C4-2B (cell line): ENCODE measurements at regions not wholly inside any gene's neighbourhood (a gene's known extent, or its start where the extent isn't known, plus 50 kb on each side); places are given as distances from the start of the nearest gene placed in this dataset.

Experiments
- H3K27ac ChIP-seq: fragments of 450-650 bp; 2 replicates; pipeline ENCODE4 v1.5.1; 2017
- ZFX ChIP-seq: fragments of 450-650 bp; IDR thresholded peaks from 2 replicates; pipeline ENCODE4 v1.6.1; 2017
- TF ChIP-seq, protein P1 (sequence below): fragments of 450-650 bp; conservative IDR thresholded peaks from 2 replicates; pipeline ENCODE4 v1.5.1; 2017; ENCODE audit warnings: mild to moderate bottlenecking

DNA sequence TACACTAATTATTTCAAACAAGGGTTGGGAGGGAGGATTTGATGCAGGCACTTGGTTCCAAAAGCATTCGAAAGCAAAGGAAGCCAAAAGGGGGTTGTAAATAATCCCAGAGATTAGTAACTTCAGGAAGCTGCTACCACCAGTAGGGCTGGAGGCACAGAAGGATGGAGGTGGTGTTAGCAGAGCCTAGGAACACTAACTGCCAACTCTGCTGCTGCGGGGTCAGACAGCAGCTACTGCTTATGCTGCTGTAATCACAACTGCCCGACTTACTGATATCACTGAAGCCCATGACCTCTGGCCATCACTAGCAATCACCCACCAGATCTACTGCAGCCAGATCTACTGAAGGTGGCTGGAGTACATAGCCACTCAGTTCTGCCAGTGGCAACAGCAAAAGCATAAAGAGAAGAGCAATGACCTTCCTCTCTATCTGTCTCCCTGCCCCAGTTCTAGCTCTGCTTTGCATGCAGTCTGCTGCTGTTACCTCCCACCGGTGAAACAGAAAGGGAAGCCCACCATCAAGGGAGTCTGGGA, 408.5 kb downstream of the PLPP3 start:
- H3K27ac ChIP-seq, result no peak overlapping the region
- no peak for TF ChIP-seq ZFX
- TF ChIP-seq, protein P1, sequence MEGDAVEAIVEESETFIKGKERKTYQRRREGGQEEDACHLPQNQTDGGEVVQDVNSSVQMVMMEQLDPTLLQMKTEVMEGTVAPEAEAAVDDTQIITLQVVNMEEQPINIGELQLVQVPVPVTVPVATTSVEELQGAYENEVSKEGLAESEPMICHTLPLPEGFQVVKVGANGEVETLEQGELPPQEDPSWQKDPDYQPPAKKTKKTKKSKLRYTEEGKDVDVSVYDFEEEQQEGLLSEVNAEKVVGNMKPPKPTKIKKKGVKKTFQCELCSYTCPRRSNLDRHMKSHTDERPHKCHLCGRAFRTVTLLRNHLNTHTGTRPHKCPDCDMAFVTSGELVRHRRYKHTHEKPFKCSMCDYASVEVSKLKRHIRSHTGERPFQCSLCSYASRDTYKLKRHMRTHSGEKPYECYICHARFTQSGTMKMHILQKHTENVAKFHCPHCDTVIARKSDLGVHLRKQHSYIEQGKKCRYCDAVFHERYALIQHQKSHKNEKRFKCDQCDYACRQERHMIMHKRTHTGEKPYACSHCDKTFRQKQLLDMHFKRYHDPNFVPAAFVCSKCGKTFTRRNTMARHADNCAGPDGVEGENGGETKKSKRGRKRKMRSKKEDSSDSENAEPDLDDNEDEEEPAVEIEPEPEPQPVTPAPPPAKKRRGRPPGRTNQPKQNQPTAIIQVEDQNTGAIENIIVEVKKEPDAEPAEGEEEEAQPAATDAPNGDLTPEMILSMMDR, result no peak

DNA sequence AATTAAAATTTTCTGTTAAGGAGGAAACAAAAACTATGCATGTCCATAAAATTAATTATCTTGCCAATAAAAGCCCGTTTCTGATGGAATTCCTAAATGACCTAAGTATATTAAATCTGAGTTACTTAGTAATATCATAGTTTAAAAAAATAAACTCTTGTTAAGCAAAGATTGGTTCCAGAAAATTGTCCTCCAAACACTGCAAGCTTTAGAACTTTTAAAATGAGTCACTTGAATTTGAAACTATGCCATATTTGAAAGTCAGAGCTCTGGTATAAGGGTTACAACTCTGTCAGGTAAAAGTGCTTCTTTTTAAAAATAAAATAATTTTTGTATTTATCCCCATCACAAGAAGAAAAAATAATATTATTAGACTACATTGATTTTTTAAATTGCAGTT, 409.5 kb downstream of the PLPP3 start:
- H3K27ac ChIP-seq, result no peak overlapping the region
- TF ChIP-seq, protein P1, result no peak
- no peak for TF ChIP-seq ZFX

DNA sequence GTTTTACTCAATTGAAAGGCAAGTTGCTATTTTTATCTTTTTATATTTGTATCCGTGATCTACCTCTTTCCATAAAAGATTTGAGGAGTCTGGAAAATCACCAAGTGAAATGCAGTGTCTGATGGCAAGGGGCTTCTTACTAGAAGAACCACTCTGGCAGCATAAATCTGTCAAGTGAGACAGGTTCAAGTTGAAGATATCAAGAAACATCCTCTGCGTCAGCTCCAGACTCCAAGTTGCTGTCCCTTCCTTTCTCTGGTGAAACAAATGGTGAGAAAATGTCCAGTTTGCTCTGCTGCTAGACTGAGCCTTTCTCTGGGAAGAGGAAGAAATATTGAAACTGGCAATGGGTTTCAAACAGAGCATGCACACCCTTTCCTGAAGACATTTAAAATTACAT, 411.2 kb downstream of the PLPP3 start:
- no peak for TF ChIP-seq ZFX
- TF ChIP-seq, protein P1, result no peak
- H3K27ac ChIP-seq, result no peak overlapping the region

DNA sequence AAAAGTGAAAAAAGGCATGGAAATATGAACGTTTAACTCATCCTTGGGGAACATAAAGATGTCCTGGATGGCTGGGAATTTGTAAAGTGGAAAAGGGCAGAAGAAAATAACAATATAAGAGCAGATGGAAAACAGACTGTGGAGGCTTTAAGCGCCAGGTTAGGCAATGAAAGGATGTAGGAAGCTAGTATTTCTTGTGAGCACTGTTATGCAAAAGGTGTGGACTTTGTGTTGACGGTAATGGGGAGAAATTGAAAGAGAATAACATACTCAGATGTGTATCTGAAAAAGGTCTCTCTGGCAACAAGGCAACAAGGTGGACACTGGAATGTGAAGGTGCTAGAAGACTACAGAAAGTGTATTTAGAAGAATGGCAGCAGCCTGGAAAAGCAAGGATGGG, 411.8 kb downstream of the PLPP3 start:
- H3K27ac ChIP-seq, result no peak overlapping the region
- no peak for TF ChIP-seq ZFX
- TF ChIP-seq, protein P1, result no peak

DNA sequence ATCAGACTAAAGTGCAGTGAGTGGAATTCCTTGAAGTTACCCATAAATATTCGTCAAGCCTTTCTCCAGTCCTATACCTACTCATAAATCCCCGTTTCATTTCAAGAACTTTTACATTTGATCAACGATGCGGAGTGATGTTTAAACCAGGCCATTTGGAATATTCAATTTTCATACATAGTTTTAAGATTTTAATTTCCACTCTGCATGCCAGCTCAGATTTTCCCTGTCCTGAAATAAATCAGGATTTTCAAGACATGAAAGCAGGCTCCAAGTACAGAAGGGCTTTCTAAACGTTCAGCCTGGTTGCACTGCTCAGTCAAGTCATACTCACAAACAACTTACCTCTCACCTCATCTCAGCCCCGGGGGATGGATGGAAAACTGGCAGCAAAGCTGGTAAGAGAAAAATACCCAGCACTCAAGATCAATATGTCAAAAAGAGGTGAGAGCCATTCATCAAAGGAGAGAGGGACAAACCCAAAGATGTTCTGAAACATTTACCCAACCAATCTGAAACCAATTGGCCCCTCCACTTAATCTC, 418.5 kb downstream of the PLPP3 start:
- no peak overlapping the region for H3K27ac ChIP-seq
- no peak for TF ChIP-seq ZFX
- TF ChIP-seq, protein P1, result no peak

DNA sequence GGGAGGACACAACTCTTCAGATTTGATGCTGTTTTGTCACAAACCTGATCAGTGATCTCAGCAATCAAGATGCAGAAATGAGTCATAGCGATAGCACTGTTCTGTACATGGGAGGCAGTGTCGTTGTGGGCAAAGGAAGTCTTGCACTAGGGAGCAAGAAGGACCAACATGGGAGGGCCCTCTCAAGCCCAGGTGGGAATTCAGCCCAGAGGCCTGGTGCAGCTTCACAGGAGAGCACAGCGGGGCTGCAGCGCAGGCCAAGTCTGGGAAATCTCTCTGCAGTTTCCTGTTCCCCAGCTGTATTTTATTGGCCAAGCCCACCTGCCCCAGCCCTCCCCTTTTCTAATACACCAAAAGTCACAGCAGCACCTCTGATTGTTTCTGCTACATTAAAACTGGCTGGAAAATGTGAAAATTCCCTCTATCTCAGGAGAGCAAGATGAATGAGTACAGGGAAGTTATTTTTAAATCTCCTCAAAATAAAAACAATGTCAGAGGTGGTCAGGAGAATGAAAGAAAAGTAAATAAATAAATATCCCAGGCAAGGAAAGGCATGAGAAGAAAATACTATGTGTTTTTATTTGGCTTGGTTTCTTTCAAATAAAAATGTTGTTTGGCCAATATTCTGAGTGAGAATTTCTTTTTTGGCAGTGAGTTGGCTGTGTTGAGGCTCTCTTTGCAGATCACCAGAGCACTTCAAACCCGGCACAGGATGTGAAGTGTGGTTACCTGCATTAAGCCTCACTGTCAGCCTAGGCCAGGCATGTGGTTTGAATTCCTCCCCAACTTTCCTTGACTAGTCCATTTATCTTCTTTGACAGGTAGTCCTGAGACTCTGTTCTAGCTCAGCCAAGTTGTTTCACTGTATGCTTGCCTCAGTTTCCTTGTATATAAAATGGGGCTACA, 422.1 kb downstream of the PLPP3 start:
- TF ChIP-seq, protein P1, result no peak
- TF ChIP-seq ZFX, result no peak

DNA sequence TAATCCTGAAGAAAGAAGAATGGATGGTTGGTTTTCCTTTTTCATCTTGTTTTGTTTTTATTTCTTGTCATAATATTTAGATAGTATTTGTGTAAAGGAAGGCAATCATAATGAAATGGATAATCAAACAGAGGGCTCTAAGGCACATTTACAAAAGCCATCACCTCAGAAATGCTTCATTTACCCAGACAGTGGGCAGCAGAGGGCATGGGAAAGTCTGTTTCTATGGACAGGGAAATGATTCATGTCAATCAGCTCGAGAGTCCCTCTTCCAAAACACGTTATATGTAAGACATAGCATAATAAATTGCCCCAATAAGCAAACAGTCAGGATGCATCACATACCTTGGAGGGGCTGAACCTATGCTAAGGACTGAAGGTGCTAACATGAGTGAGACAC, 426.1 kb downstream of the PLPP3 start:
- H3K27ac ChIP-seq, result no peak overlapping the region
- TF ChIP-seq, protein P1, result no peak
- TF ChIP-seq ZFX, result no peak

More for the DNA sequence above, 422.1 kb downstream of the PLPP3 start:
- H3K27ac ChIP-seq, result no peak overlapping the region
